ENCODE measurements at regions not wholly inside any gene's neighbourhood (a gene's known extent, or its start where the extent isn't known, plus 50 kb on each side); places are given as distances from the start of the nearest gene placed in this dataset.

DNA sequence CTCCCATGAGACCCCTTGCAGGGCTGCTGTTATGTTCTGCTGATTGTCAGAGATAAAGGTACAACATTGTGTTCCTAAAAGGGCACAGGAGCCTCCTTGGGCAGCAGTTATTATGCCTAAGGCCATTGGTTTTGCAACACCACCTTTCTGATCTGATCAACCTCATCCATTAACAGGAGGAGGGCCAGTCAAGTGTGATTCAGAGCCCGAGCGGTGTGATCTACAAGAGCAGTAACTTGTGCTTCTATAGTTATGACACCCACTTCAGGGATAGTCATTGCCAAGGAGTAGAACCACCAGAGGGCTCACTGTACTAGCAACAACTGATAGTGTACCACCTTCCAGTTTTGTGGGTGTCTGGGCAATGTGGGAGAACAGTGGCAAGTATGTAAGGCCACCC, 1457.9 kb upstream of the CADM2 start:
- H3K36me3 ChIP-seq (replicated peaks; ENCODE audit: insufficient read depth, low read depth): no peaks in the 10 kb centered on the region
- H3K27ac ChIP-seq: no peak overlapping the region
- DNase-seq (ENCODE audit: low spot score): no peak
- H4K20me1 ChIP-seq (ENCODE audit: insufficient read depth, poor library complexity, severe bottlenecking): no peaks in the 10 kb centered on the region
- no peaks in the 10 kb centered on the region for H3K9me3 ChIP-seq (ENCODE audit: low read depth)
- WGBS (ENCODE audit: low lambda C conversion rate, missing lambda C conversion rate): 38% methylated on average over 2 of the region's 2 CpGs
- no peaks in the 10 kb centered on the region for H3K4me1 ChIP-seq (ENCODE audit: insufficient read depth)
- no peaks in the 10 kb centered on the region for H3K9me2 ChIP-seq (replicated peaks; ENCODE audit: insufficient read depth)
- no peak overlapping the region for H3K4me3 ChIP-seq
- H3K4me2 ChIP-seq: no peak overlapping the region
- H2AFZ ChIP-seq: no peak overlapping the region
- no peak for TF ChIP-seq EZH2 (IDR thresholded peaks at IDR 0.05; ENCODE audit: borderline replicate concordance)
- no peak for TF ChIP-seq EZH2phosphoT487 (IDR thresholded peaks at IDR 0.05; ENCODE audit: low read depth, severe bottlenecking, unreplicated experiment)
- TF ChIP-seq, protein P1, sequence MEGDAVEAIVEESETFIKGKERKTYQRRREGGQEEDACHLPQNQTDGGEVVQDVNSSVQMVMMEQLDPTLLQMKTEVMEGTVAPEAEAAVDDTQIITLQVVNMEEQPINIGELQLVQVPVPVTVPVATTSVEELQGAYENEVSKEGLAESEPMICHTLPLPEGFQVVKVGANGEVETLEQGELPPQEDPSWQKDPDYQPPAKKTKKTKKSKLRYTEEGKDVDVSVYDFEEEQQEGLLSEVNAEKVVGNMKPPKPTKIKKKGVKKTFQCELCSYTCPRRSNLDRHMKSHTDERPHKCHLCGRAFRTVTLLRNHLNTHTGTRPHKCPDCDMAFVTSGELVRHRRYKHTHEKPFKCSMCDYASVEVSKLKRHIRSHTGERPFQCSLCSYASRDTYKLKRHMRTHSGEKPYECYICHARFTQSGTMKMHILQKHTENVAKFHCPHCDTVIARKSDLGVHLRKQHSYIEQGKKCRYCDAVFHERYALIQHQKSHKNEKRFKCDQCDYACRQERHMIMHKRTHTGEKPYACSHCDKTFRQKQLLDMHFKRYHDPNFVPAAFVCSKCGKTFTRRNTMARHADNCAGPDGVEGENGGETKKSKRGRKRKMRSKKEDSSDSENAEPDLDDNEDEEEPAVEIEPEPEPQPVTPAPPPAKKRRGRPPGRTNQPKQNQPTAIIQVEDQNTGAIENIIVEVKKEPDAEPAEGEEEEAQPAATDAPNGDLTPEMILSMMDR (IDR thresholded peaks at IDR 0.05; ENCODE audit: poor library complexity): no peak
- no peaks in the 10 kb centered on the region for H3K79me2 ChIP-seq
- no peaks in the 10 kb centered on the region for H3K27me3 ChIP-seq

DNA sequence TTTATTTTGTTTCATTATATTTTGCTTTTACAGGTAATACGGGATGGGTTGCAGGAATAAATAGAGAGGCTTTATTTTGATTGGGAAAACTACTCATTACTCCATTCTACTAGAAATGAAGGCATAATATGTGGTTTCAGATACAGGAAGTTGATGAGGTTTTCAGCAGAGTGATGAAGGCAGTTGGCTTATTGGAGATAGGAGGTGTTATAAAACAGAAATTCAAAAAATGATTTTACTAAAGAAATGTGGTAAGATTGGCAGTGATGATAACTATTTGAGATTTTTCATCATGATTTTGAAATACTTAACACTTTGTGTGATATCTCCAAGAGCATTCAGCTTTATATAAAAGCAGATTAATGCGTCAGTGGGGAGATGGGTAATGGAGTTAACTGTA, 1445.7 kb upstream of the CADM2 start:
- Histone ChIP-seq H3K9me2 (replicated peaks; ENCODE audit: insufficient read depth) (no peaks in the 10 kb centered on the region), H3K9me3 (ENCODE audit: low read depth) (no peaks in the 10 kb centered on the region), H4K20me1 (ENCODE audit: insufficient read depth, poor library complexity, severe bottlenecking) (no peaks in the 10 kb centered on the region), H3K4me2 (no peak overlapping the region), H3K4me3 (no peak overlapping the region), H3K27me3 (no peaks in the 10 kb centered on the region), H3K27ac (no peak overlapping the region), H3K4me1 (ENCODE audit: insufficient read depth) (no peaks in the 10 kb centered on the region), H3K36me3 (replicated peaks; ENCODE audit: insufficient read depth, low read depth) (no peaks in the 10 kb centered on the region), H3K79me2 (no peaks in the 10 kb centered on the region), H2AFZ (no peak overlapping the region)
- DNase-seq (ENCODE audit: low spot score): no peak
- 48% methylated on average over 2 of the region's 2 CpGs for WGBS (ENCODE audit: low lambda C conversion rate, missing lambda C conversion rate)
- no peak for TF ChIP-seq EZH2 (IDR thresholded peaks at IDR 0.05; ENCODE audit: borderline replicate concordance)
- TF ChIP-seq, protein P1 (IDR thresholded peaks at IDR 0.05; ENCODE audit: poor library complexity): no peak
- no peak for TF ChIP-seq EZH2phosphoT487 (IDR thresholded peaks at IDR 0.05; ENCODE audit: low read depth, severe bottlenecking, unreplicated experiment)

DNA sequence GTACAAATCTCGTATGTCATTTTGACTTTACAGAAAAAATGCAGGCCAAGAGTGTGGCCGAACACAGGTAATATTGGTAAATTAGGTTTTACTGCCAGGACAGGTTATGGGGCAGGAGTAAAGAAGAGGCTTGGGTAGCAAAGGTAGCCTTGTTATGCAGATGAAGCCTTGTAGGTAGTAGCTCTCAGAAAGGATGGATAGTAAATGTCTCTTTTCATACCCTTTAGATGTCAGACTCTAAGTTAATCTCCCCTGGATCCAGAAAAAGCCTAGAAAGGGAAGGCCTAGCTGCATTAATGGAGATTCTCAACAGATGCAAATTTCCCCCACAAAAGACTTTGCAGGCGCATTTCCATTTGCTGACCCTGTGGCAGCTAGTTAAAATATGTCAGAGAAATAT, 1445.1 kb upstream of the CADM2 start:
- 59% methylated on average over 3 of the region's 3 CpGs for WGBS (ENCODE audit: low lambda C conversion rate, missing lambda C conversion rate)
- Histone ChIP-seq H3K27ac (no peak overlapping the region), H3K36me3 (replicated peaks; ENCODE audit: insufficient read depth, low read depth) (no peaks in the 10 kb centered on the region), H3K9me2 (replicated peaks; ENCODE audit: insufficient read depth) (no peaks in the 10 kb centered on the region), H3K79me2 (no peaks in the 10 kb centered on the region), H3K9me3 (ENCODE audit: low read depth) (no peaks in the 10 kb centered on the region), H3K27me3 (no peaks in the 10 kb centered on the region), H3K4me3 (no peak overlapping the region), H3K4me2 (no peak overlapping the region), H2AFZ (no peak overlapping the region), H4K20me1 (ENCODE audit: insufficient read depth, poor library complexity, severe bottlenecking) (no peaks in the 10 kb centered on the region), H3K4me1 (ENCODE audit: insufficient read depth) (no peaks in the 10 kb centered on the region)
- TF ChIP-seq EZH2 (IDR thresholded peaks at IDR 0.05; ENCODE audit: borderline replicate concordance): no peak
- TF ChIP-seq EZH2phosphoT487 (IDR thresholded peaks at IDR 0.05; ENCODE audit: low read depth, severe bottlenecking, unreplicated experiment): no peak
- TF ChIP-seq, protein P1 (IDR thresholded peaks at IDR 0.05; ENCODE audit: poor library complexity): no peak
- DNase-seq (ENCODE audit: low spot score): no peak

Data from hepatocyte (in vitro differentiated cells).